ENCODE measurements at regions not wholly inside any gene's neighbourhood (a gene's known extent, or its start where the extent isn't known, plus 50 kb on each side); places are given as distances from the start of the nearest gene placed in this dataset.
"Not testable (repeated sequence)": the region's sequence is repeated elsewhere in the genome, so short reads cannot be mapped to it uniquely, and the experiment has no call there.

DNA sequence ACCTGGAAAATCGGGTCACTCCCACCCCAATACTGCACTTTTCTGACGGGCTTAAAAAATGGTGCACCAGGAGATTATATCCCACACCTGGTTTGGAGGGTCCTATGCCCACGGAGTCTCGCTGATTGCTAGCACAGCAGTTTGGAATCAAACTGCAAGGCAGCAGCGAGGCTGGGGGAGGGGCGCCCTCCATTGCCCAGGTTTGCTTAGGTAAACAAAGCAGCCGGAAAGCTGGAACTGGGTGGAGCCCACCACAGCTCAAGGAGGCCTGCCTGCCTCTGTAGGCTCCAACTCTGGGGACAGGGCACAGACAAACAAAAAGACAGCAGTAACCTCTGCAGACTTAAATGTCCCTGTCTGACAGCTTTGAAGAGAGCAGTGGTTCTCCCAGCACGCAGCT lies 167.1 kb upstream of the PHACTR1 start:
- not testable (repeated sequence) for TF ChIP-seq POLR2A (IDR thresholded peaks at IDR 0.05)
- TF ChIP-seq, protein P1, sequence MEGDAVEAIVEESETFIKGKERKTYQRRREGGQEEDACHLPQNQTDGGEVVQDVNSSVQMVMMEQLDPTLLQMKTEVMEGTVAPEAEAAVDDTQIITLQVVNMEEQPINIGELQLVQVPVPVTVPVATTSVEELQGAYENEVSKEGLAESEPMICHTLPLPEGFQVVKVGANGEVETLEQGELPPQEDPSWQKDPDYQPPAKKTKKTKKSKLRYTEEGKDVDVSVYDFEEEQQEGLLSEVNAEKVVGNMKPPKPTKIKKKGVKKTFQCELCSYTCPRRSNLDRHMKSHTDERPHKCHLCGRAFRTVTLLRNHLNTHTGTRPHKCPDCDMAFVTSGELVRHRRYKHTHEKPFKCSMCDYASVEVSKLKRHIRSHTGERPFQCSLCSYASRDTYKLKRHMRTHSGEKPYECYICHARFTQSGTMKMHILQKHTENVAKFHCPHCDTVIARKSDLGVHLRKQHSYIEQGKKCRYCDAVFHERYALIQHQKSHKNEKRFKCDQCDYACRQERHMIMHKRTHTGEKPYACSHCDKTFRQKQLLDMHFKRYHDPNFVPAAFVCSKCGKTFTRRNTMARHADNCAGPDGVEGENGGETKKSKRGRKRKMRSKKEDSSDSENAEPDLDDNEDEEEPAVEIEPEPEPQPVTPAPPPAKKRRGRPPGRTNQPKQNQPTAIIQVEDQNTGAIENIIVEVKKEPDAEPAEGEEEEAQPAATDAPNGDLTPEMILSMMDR (IDR thresholded peaks at IDR 0.05) = not testable (repeated sequence)

Measured in breast epithelium (tissue), 3 donors.